Hippocampal formation (tissue), 2 donors: ENCODE measurements at regions not wholly inside any gene's neighbourhood (a gene's known extent, or its start where the extent isn't known, plus 50 kb on each side); places are given as distances from the start of the nearest gene placed in this dataset.

Experiments
- DNase-seq, 2 donors: peaks; one replicate each; lab custom pipeline; 2025; lab: John Stamatoyannopoulos, UW

DNA sequence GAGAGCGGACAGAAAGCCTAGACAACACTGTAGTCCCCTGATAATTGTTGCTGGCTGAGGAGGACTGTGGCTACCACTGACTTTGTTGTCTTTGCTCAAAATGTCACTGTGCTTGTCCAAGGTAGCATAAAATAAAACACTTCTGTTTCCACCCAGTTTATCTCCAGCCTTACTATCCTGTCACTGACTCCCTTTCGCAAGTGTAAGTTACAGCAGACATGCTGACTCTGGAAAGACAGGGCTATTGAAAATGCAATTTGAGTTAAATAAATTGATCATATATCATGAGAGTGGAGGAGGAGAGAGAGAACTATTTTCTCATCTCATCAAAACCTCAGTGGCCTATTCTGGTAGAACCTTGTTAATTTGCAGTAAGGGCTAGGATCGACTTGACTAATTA, 138.0 kb upstream of the KIRREL3 start:
- no peak for DNase-seq

GRCh38 chr11:127137771-127138280, 137.3 kb upstream of the KIRREL3 start:
- DNase-seq = no peak

- no peak for DNase-seq
Observed at GRCh38 chr11:127136438-127136837, 135.9 kb upstream of the KIRREL3 start.

GRCh38 chr11:127135256-127135655, 134.7 kb upstream of the KIRREL3 start:
- no peak for DNase-seq

DNA sequence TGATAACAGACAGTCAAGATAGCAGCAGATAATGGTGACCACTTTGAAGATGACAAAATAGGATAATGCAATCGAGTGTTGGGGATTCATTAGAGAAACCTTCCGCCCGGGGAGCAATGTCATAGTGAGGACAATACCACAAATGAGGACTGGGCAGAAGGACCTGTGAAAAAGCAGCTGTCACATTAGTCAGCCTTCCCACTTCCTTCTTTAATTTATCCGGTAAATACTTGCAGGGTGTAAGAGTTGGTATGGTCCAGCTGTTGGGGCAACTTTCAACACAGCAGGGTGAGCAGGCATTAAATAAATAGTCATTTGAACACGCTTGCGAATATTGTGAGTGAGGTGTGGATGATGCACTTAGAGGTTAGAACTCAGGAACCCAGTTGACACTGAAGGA, 132.5 kb upstream of the KIRREL3 start:
- no peak for DNase-seq

DNA sequence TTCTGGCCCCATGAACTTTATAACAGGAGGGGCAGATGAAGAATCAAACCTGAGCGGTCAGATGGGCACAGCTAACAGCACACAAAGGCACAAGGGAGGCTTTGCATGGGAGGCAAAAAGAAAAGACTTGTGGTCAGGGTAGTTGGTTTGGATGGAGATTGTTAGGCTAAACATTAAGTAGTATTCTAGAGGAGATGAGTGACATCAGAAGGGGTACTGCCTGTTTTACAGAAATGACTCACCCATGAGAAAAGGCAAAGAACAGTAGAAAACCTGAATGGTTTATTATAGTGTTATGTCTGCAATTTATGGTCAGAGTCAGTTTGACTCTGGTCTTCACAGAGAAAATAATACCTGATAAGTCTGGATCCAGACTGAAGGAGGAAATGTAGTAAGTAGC, 129.8 kb upstream of the KIRREL3 start:
- DNase-seq = no peak

DNA sequence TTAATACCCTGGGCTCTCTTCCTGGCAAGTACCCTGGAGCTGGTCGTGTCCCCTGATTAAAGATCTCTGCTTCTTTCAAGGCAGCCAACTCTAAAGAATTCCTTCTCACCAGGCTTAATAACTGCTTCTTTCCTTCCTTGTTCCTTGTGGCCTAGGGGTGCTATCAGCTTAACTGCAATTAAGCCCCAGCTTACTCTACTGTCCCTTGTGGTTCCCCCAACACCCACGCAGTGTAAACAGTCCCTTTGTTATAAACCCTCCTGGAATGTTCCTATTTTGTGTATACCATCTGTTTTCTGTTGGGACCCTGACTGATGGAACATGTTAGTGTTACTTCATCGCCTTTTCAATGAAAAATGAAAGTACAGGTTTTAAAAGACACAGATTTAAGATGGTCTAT, 126.4 kb upstream of the KIRREL3 start:
- DNase-seq = no peak

- no peak for DNase-seq
Observed at GRCh38 chr11:127119356-127119755, 118.8 kb upstream of the KIRREL3 start.

DNA sequence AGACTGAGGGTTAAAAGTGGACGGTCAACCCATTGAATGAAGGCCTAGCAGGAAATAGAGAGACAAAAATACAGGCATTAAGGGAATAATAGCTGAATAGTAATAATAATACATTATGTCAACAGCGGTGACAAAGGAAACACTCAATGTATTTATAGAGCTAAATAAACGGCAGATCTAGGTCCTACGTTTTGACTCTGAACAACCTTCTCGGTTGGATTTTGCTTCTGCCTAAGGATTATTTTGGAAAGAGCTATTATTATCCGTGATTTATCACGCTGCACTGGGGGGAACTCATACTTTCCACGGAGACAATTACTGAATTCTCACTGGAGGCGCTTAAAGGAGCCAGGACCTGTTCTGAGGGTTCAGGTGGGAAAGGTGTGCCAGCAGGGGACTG, 118.2 kb upstream of the KIRREL3 start:
- no peak for DNase-seq

- no peak for DNase-seq
Observed at GRCh38 chr11:127117231-127117739, 116.7 kb upstream of the KIRREL3 start.

- no peak for DNase-seq
Observed at GRCh38 chr11:127115844-127116243, 115.3 kb upstream of the KIRREL3 start.

DNA sequence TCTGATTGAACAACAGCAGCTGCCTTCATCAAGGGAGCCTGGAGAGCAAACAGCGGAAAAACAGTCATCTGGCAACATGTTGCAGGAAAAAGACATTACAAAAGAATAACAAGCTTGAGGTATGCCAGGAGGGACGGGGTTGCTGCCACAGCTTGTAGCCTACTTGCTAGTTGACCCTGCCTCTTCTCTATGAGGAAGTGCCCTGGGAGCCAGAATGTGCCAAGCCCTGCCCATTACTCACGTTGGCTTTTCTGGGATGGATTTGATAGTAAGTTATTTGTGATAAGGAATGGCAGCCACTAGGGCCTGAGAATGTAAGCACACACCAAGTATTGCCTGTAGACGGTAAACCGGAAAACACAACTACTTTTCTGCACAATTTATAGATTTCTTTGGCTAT, 113.5 kb upstream of the KIRREL3 start:
- DNase-seq = peak in 1 of 2 donors; percentile 1

DNA sequence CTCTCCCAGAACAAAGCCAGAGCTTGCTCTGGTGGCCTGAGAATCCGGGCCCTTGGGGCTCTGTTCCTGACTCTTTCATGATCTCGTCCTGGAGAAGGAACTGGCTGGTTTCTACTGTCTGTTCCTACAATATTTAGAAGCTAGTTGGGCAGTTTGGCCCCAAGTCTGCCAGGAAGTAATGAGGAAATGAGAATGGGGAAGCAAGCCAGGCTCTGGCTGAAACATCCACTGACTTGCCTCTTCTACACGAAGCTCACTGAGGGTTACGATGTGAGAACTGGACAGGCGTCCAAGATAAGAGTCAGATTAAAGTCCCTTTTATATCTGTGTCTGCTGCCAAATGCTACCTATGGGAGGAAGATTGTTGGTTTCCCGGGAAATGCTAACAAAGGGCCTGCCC, 110.0 kb upstream of the KIRREL3 start:
- DNase-seq = peak in 1 of 2 donors; percentile 29

DNA sequence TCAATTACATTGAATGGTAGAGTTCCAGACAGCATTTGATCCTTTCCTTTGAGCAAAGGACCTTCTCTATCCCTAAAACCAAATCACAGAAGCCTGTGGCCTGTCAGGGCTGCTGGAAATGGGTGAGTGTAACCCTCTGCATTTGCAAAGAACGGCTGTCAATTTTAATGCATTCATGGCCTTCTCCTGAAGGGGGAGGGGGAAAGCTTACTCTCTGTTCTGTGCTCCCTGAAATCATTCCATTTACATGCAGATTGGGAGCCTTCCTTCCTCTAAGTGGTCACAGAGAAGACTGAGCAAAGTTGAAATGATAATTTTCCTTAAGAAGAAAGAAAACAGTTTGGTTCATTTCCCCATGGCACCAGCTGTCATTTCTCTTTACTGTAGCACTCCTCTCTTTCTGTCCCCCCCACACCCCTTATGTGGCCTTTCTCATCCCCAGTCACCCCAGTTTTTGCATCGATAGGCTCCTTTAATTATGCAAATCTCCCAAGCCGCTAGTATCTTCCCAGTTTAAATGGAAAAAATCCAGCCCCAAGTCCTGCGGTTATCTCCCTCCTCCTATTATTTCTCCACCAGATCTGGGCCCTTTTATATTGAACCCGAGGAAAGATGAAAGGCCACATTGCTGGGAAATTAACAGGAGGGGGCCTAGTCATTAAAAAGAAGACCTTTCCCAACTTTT, 109.4 kb upstream of the KIRREL3 start:
- no peak for DNase-seq

DNA sequence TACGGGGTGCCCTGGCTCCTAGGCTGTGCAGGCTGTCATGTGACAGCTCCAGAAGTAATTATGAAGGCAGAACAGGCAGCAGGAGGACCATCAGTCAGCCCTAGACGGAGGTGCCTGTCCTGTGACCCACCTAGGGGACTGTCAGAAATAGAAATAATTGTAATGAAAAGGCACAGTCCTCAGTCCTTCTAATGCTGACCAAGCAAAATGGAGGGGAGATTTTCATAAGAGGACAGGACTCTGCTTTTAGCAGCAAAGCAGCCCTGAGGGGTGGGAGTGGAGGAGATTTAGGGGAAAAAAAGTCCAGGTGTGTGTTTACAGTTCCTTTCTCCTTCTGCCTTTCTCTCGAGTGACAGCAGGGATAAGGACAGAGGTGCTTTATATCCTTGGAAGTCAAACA, 108.3 kb upstream of the KIRREL3 start:
- no peak for DNase-seq

DNA sequence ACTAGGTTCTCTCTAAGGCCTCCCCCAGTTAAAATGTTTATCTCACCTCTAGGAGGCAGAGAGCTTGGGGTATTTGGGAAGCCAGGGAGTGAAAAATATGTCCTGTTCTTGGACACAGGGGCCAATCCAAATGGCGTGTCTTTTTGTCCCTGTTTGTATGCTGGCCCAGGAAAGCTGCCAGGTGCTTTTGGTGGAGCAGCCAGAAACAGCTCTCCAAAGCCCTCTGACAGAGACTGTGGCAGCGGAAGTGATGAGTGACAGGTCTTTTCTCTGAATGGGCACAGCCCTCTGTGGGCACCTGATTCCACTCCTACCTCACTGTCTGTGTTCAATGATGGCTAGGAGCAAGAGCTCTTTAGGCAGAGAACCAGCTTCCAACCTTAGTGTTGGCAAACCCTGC, 106.4 kb upstream of the KIRREL3 start:
- no peak for DNase-seq

GRCh38 chr11:127105593-127106541, 105.3 kb upstream of the KIRREL3 start:
- DNase-seq = no peak

DNA sequence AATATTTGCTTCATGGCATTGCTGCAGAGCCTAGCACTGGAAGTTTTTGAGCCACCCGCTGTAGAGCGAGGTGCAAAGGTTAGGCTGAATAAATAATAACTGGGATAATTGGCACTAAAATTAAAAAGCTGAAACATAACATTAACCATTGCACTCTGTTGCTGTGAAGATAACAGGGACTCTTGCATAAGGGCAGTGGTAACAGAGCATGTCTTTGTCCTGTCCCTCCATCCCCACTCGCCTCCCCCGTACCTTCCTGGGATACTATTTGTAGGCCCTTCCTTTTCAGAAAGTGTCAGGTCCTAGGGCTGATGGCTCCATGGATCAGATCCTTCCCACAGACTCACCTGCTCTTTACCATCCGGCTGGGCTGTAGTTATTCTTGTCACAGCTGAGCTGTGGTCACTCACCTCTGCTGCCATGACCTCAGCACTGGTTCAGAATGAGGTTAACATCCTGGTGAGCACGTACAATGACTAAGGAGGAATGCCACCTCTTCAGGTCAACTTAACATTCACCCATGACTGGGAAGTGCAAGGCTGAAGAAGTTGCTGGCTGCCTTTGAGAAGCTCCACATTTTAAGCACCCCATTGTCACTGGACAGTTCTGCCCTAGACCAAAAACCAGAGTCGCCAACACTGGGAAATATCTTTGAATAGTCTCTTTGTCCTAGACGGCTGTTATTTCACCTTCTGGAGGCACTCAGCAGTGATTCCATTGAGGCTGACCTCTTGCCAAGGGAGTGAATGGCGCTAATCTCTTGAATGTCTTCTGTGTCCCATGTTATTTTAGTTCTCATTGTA, 103.2 kb upstream of the KIRREL3 start:
- DNase-seq = no peak

- no peak for DNase-seq
Observed at GRCh38 chr11:127098684-127099083, 98.1 kb upstream of the KIRREL3 start.

GRCh38 chr11:127080735-127081134, 80.2 kb upstream of the KIRREL3 start:
- no peak for DNase-seq

GRCh38 chr11:127075758-127076157, 75.2 kb upstream of the KIRREL3 start:
- no peak for DNase-seq
